ENCODE measurements at regions not wholly inside any gene's neighbourhood (a gene's known extent, or its start where the extent isn't known, plus 50 kb on each side); places are given as distances from the start of the nearest gene placed in this dataset.
"Not testable (repeated sequence)": the region's sequence is repeated elsewhere in the genome, so short reads cannot be mapped to it uniquely, and the experiment has no call there.

DNA sequence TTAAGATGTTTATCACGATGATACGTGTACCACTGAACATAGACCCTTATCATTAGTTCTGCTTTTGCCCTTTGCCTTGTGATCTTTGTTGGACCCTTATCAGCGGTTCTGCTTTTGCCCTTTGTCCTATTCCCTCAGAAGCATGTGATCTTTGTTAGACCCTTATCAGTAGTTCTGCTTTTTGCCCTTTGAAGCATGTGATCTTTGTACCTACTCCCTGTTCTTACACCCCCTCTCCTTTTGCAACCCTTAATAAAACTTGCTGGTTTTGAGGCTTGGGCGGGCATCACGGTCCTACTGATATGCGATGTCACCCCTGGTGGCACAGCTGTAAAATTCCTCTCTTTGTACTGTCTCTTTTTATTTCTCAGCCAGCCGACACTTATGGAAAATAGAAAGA, 117.0 kb downstream of the SDHAF3 start:
- H3K9me3 Mint-ChIP-seq (ENCODE audit: unreplicated experiment): peaks cover 64% of the 10 kb centered on the region
- H3K4me3 Mint-ChIP-seq (ENCODE audit: unreplicated experiment): peak overlapping the region; percentile 29
- CTCF ChIA-PET; H3K27me3 ChIP-seq (replicated peaks; ENCODE audit: control insufficient read depth, insufficient read depth, low read length); POLR2A ChIA-PET; intact Hi-C loops (cut with micrococcal nuclease; ENCODE audit: unreplicated experiment); H3K4me3 ChIP-seq (ENCODE audit: low read depth, low read length); H3K27me3 Mint-ChIP-seq (ENCODE audit: insufficient read depth, unreplicated experiment); BruUV-seq (replicated peaks); H3K36me3 ChIP-seq (ENCODE audit: control insufficient read depth, insufficient read depth, low read length): not testable (repeated sequence)
- H3K4me1 ChIP-seq: peaks cover 34% of the 10 kb centered on the region
- H3K9me3 ChIP-seq: peaks cover 60% of the 10 kb centered on the region
- H3K27ac Mint-ChIP-seq (ENCODE audit: unreplicated experiment): peak overlapping the region; percentile 83
- H3K4me1 Mint-ChIP-seq (ENCODE audit: low read depth, unreplicated experiment): peaks cover 12% of the 10 kb centered on the region
- peak; percentile 64 to 77 for DNase-seq
- H3K36me3 Mint-ChIP-seq (ENCODE audit: insufficient read depth, unreplicated experiment): peaks cover 27% of the 10 kb centered on the region

DNA sequence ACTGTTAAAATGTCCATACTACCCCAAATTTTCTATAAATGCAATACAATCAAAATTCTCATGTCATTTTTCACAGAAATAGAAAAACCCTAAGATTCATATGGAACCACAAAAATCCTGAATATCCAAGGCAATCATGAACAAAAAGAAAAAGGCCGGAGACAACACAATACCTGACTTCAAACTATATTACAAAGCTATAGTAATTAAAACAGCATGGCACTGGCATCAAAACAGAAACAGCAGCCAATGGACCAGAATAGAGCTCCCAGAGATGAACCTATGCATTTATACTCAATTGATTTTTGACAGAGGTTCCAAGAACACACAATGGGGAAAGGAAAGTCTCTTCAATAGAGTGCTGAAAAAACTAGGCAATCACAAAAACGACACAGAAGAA, 128.8 kb downstream of the SDHAF3 start:
- CTCF ChIA-PET: no interaction called here
- no TSS peak for BruUV-seq (replicated peaks)
- H3K4me3 Mint-ChIP-seq (ENCODE audit: unreplicated experiment): no peak overlapping the region
- peaks cover 13% of the 10 kb centered on the region; the same call in 1 of the 2 replicates for H3K9me3 ChIP-seq
- H3K9me3 Mint-ChIP-seq (ENCODE audit: unreplicated experiment): peaks cover 7% of the 10 kb centered on the region
- no peak for DNase-seq
- no peaks in the 10 kb centered on the region for H3K27me3 Mint-ChIP-seq (ENCODE audit: insufficient read depth, unreplicated experiment)
- H3K4me3 ChIP-seq (ENCODE audit: low read depth, low read length): no peak overlapping the region
- POLR2A ChIA-PET: no interaction called here
- TF ChIP-seq, protein P1, sequence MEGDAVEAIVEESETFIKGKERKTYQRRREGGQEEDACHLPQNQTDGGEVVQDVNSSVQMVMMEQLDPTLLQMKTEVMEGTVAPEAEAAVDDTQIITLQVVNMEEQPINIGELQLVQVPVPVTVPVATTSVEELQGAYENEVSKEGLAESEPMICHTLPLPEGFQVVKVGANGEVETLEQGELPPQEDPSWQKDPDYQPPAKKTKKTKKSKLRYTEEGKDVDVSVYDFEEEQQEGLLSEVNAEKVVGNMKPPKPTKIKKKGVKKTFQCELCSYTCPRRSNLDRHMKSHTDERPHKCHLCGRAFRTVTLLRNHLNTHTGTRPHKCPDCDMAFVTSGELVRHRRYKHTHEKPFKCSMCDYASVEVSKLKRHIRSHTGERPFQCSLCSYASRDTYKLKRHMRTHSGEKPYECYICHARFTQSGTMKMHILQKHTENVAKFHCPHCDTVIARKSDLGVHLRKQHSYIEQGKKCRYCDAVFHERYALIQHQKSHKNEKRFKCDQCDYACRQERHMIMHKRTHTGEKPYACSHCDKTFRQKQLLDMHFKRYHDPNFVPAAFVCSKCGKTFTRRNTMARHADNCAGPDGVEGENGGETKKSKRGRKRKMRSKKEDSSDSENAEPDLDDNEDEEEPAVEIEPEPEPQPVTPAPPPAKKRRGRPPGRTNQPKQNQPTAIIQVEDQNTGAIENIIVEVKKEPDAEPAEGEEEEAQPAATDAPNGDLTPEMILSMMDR (IDR thresholded peaks at IDR 0.05; ENCODE audit: insufficient read depth in 1 of 2, low read depth in 1 of 2, low read length in 1 of 2, severe bottlenecking in 1 of 2, unreplicated experiment in 1 of 2): no peak
- H3K27me3 ChIP-seq (replicated peaks; ENCODE audit: control insufficient read depth, insufficient read depth, low read length): no peaks in the 10 kb centered on the region
- no peaks in the 10 kb centered on the region for H3K4me1 ChIP-seq
- no peak overlapping the region for H3K27ac Mint-ChIP-seq (ENCODE audit: unreplicated experiment)
- H3K36me3 Mint-ChIP-seq (ENCODE audit: insufficient read depth, unreplicated experiment): no peaks in the 10 kb centered on the region
- intact Hi-C loops (cut with micrococcal nuclease; ENCODE audit: unreplicated experiment): no loop called here
- H3K36me3 ChIP-seq (ENCODE audit: control insufficient read depth, insufficient read depth, low read length): no peaks in the 10 kb centered on the region
- H3K4me1 Mint-ChIP-seq (ENCODE audit: low read depth, unreplicated experiment): no peaks in the 10 kb centered on the region

DNA sequence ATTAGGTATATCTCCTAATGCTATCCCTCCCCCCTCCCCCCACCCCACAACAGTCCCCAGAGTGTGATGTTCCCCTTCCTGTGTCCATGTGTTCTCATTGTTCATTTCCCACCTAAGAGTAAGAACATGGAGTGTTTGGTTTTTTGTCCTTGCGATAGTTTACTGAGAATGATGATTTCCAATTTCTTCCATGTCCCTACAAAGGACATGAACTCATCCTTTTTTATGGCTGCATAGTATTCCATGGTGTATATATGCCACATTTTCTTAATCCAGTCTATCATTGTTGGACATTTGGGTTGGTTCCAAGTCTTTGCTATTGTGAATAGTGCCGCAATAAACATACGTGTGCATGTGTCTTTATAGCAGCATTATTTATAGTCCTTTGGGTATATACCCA, 140.7 kb downstream of the SDHAF3 start:
- H3K4me1 Mint-ChIP-seq (ENCODE audit: low read depth, unreplicated experiment); H3K27ac Mint-ChIP-seq (ENCODE audit: unreplicated experiment); H3K36me3 Mint-ChIP-seq (ENCODE audit: insufficient read depth, unreplicated experiment); intact Hi-C loops (cut with micrococcal nuclease; ENCODE audit: unreplicated experiment); POLR2A ChIA-PET; H3K27me3 Mint-ChIP-seq (ENCODE audit: insufficient read depth, unreplicated experiment); H3K36me3 ChIP-seq (ENCODE audit: control insufficient read depth, insufficient read depth, low read length); H3K9me3 Mint-ChIP-seq (ENCODE audit: unreplicated experiment); H3K4me3 ChIP-seq (ENCODE audit: low read depth, low read length); DNase-seq; H3K4me1 ChIP-seq; H3K4me3 Mint-ChIP-seq (ENCODE audit: unreplicated experiment); H3K27me3 ChIP-seq (replicated peaks; ENCODE audit: control insufficient read depth, insufficient read depth, low read length); BruUV-seq (replicated peaks); CTCF ChIA-PET; H3K9me3 ChIP-seq: not testable (repeated sequence)

DNA sequence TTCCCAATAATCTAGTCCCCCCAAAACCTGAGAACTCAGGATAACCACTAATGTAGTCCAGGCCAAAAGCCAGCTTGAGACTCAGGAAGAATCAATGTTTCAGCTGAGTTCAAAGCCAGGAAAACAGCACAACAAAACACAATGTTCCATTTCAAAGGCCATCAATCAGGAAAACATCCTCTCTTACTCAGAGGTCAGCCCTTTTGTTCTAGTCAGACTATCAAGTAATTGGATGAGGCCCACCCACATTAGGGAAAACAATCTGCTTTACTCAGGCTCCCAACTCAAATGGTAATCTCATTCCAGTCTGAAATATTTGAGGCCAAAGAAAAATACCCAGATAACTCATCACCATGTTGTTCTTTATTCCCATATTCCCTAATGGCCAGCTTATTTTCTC, 152.2 kb downstream of the SDHAF3 start:
- H3K27ac Mint-ChIP-seq (ENCODE audit: unreplicated experiment): no peak overlapping the region
- H3K9me3 ChIP-seq: no peaks in the 10 kb centered on the region; the same call in 1 of the 2 replicates
- H3K4me1 ChIP-seq: no peaks in the 10 kb centered on the region
- H3K9me3 Mint-ChIP-seq (ENCODE audit: unreplicated experiment): no peaks in the 10 kb centered on the region
- H3K27me3 Mint-ChIP-seq (ENCODE audit: insufficient read depth, unreplicated experiment): no peaks in the 10 kb centered on the region
- no peaks in the 10 kb centered on the region for H3K36me3 Mint-ChIP-seq (ENCODE audit: insufficient read depth, unreplicated experiment)
- intact Hi-C loops (cut with micrococcal nuclease; ENCODE audit: unreplicated experiment): no loop called here
- H3K4me1 Mint-ChIP-seq (ENCODE audit: low read depth, unreplicated experiment): no peaks in the 10 kb centered on the region
- no peak overlapping the region for H3K4me3 ChIP-seq (ENCODE audit: low read depth, low read length)
- BruUV-seq (replicated peaks): no TSS peak
- ChIA-PET CTCF (no interaction called here), POLR2A (no interaction called here)
- TF ChIP-seq, protein P1 (IDR thresholded peaks at IDR 0.05; ENCODE audit: insufficient read depth in 1 of 2, low read depth in 1 of 2, low read length in 1 of 2, severe bottlenecking in 1 of 2, unreplicated experiment in 1 of 2): no peak
- H3K4me3 Mint-ChIP-seq (ENCODE audit: unreplicated experiment): no peak overlapping the region
- no peaks in the 10 kb centered on the region for H3K27me3 ChIP-seq (replicated peaks; ENCODE audit: control insufficient read depth, insufficient read depth, low read length)
- no peaks in the 10 kb centered on the region for H3K36me3 ChIP-seq (ENCODE audit: control insufficient read depth, insufficient read depth, low read length)
- no peak for DNase-seq
